ENCODE measurements at regions not wholly inside any gene's neighbourhood (a gene's known extent, or its start where the extent isn't known, plus 50 kb on each side); places are given as distances from the start of the nearest gene placed in this dataset.

- TF ChIP-seq YY1 (IDR thresholded peaks at IDR 0.05; ENCODE audit: low read depth), result no peak
- no peak for TF ChIP-seq EP300 (IDR thresholded peaks at IDR 0.05; ENCODE audit: borderline replicate concordance in 1 of 2, low read depth in 1 of 2, low read length in 1 of 2)
- no peak for TF ChIP-seq RCOR1 (IDR thresholded peaks at IDR 0.05; ENCODE audit: low read length)
- TF ChIP-seq CTCF (IDR thresholded peaks at IDR 0.05), result no peak
- no peak for TF ChIP-seq TAF1 (IDR thresholded peaks at IDR 0.05; ENCODE audit: borderline replicate concordance, low read depth, low read length)
- no peak for TF ChIP-seq USF2 (IDR thresholded peaks at IDR 0.05; ENCODE audit: borderline replicate concordance, low read depth, low read length)
- TF ChIP-seq USF1 (IDR thresholded peaks at IDR 0.05; ENCODE audit: borderline replicate concordance, low read depth), result no peak
Measured at GRCh38 chr1:31507676-31508530, 68.4 kb upstream of the TINAGL1 start.

Data from SK-N-SH (cell line).